Right lobe of liver (tissue), 6 donors: ENCODE measurements at regions not wholly inside any gene's neighbourhood (a gene's known extent, or its start where the extent isn't known, plus 50 kb on each side); places are given as distances from the start of the nearest gene placed in this dataset.

Experiments used
- ATAC-seq, 4 donors: fragments of 200-7000 bp; cut with Tn5 transposase; one replicate each; pipeline ENCODE4 v1.9.1; 2020; ENCODE audit warnings: mild to moderate bottlenecking in 4 of 4, moderate library complexity in 4 of 4
- DNase-seq, 3 donors: peaks; one replicate each; pipeline ENCODE4 v3.0.0-alpha.2; 2020
- H3K27ac ChIP-seq, 3 donors: fragments of 200-600 bp; one replicate each; pipeline ENCODE4 v1.8.0; 2022
- H3K27me3 ChIP-seq, 2 donors: fragments of 200-600 bp; one replicate each; pipeline ENCODE4 v1.8.0; 2022
- H3K36me3 ChIP-seq, 4 donors: fragments of 200-600 bp; sonication (generic) in 1 of 4; one replicate each; pipeline versions ENCODE4 v1.5.1 to v1.8.0; 2017 to 2022; ENCODE audit warnings: control low read depth in 1 of 4
- H3K4me1 ChIP-seq, 4 donors: fragments of 200-600 bp; sonication (generic) in 1 of 4; one replicate each; pipeline versions ENCODE4 v1.5.1 to v1.8.0; 2017 to 2022; ENCODE audit warnings: control low read depth in 1 of 4
- H3K4me3 ChIP-seq, 3 donors: fragments of 200-600 bp; one replicate each; pipeline ENCODE4 v1.8.0; 2022
- H3K9me3 ChIP-seq, 4 donors: fragments of 200-600 bp; sonication (generic) in 1 of 4; one replicate each; pipeline versions ENCODE4 v1.5.1 to v1.8.0; 2017 to 2022; ENCODE audit warnings: control low read depth in 1 of 4
- POLR2A ChIP-seq: fragments of 450-650 bp; IDR thresholded peaks from one replicate; pipeline ENCODE4 v1.6.1; 2017; ENCODE audit warnings: antibody characterized with exemption, mild to moderate bottlenecking
- WGBS: methylation state at CpG from one replicate; pipeline ENCODE4 v1.1.6; 2018; ENCODE audit warnings: low coverage, low lambda C conversion rate; ENCODE audit not compliant: insufficient coverage; ENCODE audit errors: missing lambda C conversion rate; 5-methylcytosine and 5-hydroxymethylcytosine counted together
- intact Hi-C, 2 donors: fragments of 100-400 bp; cut with DNase I; formaldehyde crosslinking; loops; one replicate each; pipeline versions ENCODE4 v1.11.2 to v1.14.1; 2022
- TF ChIP-seq, protein P1 (sequence below), 4 donors: fragments of 200-600 bp in 3 of 4; fragments of 450-650 bp in 1 of 4; IDR thresholded peaks; one replicate each; pipeline versions ENCODE4 v1.5.1 to v1.8.0; 2016 to 2022; ENCODE audit warnings: antibody characterized with exemption in 4 of 4, mild to moderate bottlenecking in 2 of 4
- donor health status: DM: no; HTN: yes; CAD: no.
- donor health status: DM: no; HTN: no; CAD: no.
- donor health status: DM: no; HTN: no; CAD: no.
- donor health status: DM: no; HTN: yes; CAD: no.
- donor health status: DM: no; HTN: yes; CAD: no.

GRCh38 chr11:87451395-87451794, 413.7 kb downstream of the TMEM135 start:
- H3K27ac ChIP-seq, result no peak overlapping the region
- 84% methylated on average over 6 of the region's 6 CpGs for WGBS
- TF ChIP-seq POLR2A, result no peak
- TF ChIP-seq, protein P1, sequence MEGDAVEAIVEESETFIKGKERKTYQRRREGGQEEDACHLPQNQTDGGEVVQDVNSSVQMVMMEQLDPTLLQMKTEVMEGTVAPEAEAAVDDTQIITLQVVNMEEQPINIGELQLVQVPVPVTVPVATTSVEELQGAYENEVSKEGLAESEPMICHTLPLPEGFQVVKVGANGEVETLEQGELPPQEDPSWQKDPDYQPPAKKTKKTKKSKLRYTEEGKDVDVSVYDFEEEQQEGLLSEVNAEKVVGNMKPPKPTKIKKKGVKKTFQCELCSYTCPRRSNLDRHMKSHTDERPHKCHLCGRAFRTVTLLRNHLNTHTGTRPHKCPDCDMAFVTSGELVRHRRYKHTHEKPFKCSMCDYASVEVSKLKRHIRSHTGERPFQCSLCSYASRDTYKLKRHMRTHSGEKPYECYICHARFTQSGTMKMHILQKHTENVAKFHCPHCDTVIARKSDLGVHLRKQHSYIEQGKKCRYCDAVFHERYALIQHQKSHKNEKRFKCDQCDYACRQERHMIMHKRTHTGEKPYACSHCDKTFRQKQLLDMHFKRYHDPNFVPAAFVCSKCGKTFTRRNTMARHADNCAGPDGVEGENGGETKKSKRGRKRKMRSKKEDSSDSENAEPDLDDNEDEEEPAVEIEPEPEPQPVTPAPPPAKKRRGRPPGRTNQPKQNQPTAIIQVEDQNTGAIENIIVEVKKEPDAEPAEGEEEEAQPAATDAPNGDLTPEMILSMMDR (IDR thresholded peaks at IDR 0.05), result no peak
- no peak for DNase-seq
- H3K36me3 ChIP-seq, result no peaks in the 10 kb centered on the region
- no peak overlapping the region for H3K4me3 ChIP-seq
- intact Hi-C loops, result no loop called here
- ATAC-seq, result no peak
- no peaks in the 10 kb centered on the region for H3K9me3 ChIP-seq
- H3K27me3 ChIP-seq, result no peaks in the 10 kb centered on the region
- H3K4me1 ChIP-seq, result no peaks in the 10 kb centered on the region

- H3K4me1 ChIP-seq, result no peaks in the 10 kb centered on the region
- TF ChIP-seq POLR2A, result no peak
- TF ChIP-seq, protein P1 (IDR thresholded peaks at IDR 0.05), result no peak
- no peak overlapping the region for H3K4me3 ChIP-seq
- no peak for DNase-seq
- intact Hi-C loops, result no loop called here
- ATAC-seq, result no peak
- no peaks in the 10 kb centered on the region for H3K9me3 ChIP-seq
- no peaks in the 10 kb centered on the region for H3K27me3 ChIP-seq
- H3K27ac ChIP-seq, result no peak overlapping the region
- no peaks in the 10 kb centered on the region for H3K36me3 ChIP-seq
- WGBS, result 82% methylated on average over 2 of the region's 2 CpGs
These were observed 409.9 kb downstream of the TMEM135 start for GRCh38 chr11:87447606-87448005.

DNA sequence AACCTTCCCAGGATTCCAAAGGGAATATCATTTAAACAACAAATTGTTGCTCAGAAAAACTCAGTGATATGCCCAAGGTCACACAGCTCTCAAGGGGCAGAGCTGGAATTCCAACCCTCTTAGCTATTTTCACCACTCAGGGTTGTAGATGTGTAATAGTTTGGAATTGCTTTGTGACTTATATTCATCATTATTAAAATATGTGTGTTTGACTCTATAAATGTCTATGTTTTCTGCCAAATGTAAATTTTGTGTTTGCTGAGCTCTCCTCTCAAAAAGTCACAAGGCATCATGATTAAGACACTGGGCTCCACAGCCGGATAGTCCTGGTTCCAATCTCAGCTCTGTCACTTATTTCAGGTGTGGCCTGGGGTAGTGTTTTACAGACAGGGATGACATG, 407.3 kb downstream of the TMEM135 start:
- H3K27me3 ChIP-seq, result no peaks in the 10 kb centered on the region
- H3K4me1 ChIP-seq, result no peaks in the 10 kb centered on the region
- H3K4me3 ChIP-seq, result no peak overlapping the region
- ATAC-seq (no peak), DNase-seq (no peak)
- no peak overlapping the region for H3K27ac ChIP-seq
- TF ChIP-seq POLR2A, result no peak
- TF ChIP-seq, protein P1 (IDR thresholded peaks at IDR 0.05), result no peak
- 82% methylated on average over 1 of the region's 1 CpG for WGBS
- intact Hi-C loops, result no loop called here
- H3K9me3 ChIP-seq, result no peaks in the 10 kb centered on the region
- H3K36me3 ChIP-seq, result no peaks in the 10 kb centered on the region

GRCh38 chr11:87443707-87444106, 406.0 kb downstream of the TMEM135 start:
- TF ChIP-seq, protein P1 (IDR thresholded peaks at IDR 0.05), result no peak
- TF ChIP-seq POLR2A, result no peak
- intact Hi-C loops, result no loop called here
- H3K9me3 ChIP-seq, result no peaks in the 10 kb centered on the region
- no peaks in the 10 kb centered on the region for H3K4me1 ChIP-seq
- 71% methylated on average over 2 of the region's 2 CpGs for WGBS
- no peaks in the 10 kb centered on the region for H3K27me3 ChIP-seq
- no peak overlapping the region for H3K27ac ChIP-seq
- no peaks in the 10 kb centered on the region for H3K36me3 ChIP-seq
- H3K4me3 ChIP-seq, result no peak overlapping the region
- DNase-seq, result no peak
- no peak for ATAC-seq
